Activated CD8-positive, alpha-beta memory T cell treated with anti-CD3 and anti-CD28 coated beads for 48 hours (primary cell): ENCODE measurements at regions not wholly inside any gene's neighbourhood (a gene's known extent, or its start where the extent isn't known, plus 50 kb on each side); places are given as distances from the start of the nearest gene placed in this dataset.

Experiments
- DNase-seq, 3 experiments: peaks; one replicate each; pipeline ENCODE4 v3.0.0-alpha.2; 2020; ENCODE audit warnings: low read depth in 2 of 3, low spot score in 2 of 3

GRCh38 chr1:213921311-213921710 is 66.5 kb upstream of the PROX1 start:
- DNase-seq = no peak

- no peak for DNase-seq
Observed at GRCh38 chr1:213921712-213922111, 66.1 kb upstream of the PROX1 start.

DNA sequence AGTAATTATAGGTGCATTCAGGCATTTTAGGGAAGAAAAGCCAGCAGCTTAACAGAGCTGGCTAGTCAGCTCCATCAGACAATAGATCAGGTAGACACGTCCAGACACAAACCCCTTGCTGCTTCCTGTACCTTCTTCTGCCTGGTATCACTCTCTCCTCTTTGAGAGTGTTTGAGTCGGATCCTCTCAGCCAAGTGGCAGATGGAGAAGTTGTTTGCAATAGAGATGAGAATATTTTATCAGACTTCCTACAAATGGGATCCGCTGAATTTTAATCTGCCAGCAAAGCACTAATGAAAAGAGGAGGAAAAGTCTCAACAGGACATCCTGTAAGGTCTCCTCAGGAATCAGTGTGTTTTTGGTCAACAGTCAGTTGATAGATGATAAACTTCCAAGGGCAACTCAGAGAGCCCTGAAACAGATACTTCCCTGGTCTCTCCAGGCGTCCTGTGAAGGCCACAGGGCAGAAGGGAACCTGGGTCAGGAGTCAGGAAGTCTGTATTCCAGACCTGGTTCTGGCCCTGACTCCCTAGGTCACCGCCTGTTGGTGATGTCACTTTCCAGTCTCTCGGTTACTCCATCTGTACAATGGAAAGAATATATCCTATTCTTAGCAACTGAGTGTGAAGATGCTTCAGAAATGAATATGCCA is 62.1 kb upstream of the PROX1 start:
- DNase-seq = no peak

DNA sequence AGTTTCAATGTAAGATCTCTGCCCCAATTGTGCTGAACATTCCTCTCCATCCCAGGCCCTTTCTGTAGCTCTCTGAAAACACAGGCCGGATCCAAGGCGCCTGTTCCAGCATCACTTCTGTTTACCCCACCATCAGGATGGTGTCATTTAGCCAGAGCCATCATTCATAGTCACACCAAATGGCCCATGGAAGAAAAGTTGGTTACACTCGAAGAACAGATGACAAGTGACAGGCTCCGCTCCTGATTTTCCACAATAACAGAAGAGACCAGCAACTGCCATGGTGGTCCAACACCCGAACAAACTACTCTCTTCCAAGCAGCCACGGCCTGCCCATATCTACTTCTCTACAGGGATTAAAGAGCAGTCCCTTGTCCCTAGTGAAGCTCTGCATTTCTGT is 59.9 kb upstream of the PROX1 start:
- DNase-seq = no peak

DNA sequence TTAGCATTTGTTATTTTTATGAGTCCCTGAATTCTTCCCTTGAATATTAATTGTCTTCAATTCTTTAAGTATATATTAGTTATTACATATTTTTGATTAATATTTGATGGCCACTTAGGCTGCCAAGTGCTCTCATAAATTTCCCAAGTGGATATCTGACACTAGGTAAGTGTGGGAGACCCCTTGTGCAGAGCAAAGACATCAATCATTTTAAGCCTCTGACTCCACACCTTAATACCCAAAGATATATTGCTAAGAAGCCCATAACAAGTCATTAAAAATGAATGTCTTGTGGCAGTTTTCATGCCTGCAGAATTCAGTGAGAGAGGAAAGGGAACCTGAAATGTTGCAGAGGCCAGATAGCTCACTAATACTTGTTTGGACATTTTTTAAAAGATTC is 58.4 kb upstream of the PROX1 start:
- DNase-seq = no peak

- DNase-seq = no peak
Observed at GRCh38 chr1:213931836-213932235, 55.9 kb upstream of the PROX1 start.

DNA sequence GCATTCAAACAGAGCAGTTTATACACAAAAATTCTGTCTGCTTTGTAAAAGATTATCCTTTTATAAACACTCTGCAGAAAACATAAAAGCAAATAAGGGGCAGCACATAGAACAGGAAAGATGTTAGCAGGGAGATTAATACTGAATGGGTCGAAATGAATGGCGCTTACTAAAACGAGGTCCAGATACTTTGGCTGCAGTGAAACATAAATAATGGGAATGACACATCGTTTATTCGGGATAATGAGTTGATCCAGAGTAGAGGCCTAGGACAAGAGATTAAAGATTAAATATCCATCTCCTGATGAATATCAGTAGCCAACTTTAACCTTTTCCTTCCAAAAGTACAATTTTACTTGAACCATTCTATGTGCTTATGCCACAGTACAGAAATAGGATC is 54.4 kb upstream of the PROX1 start:
- no peak for DNase-seq

DNA sequence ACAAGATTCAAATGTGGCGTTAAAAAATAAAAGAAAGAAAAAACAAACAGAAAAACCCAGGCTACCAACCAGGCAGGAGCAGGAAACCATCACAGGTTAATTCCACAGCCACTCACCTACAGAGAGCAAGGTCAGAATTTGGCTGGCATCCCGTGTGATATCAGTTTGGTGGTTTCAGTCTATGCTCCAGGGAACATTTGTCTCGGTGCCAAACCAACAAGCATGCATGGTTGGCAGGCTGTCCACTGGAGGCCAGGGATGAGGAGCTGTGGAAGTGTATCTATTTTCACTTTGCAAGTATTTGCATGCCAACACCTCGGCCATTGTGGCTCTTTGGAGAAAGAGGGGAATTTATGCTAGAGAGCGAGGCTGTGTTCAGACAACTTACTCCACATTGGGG is 53.1 kb upstream of the PROX1 start:
- no peak for DNase-seq

- DNase-seq = no peak
Observed at GRCh38 chr1:213936571-213936970, 51.2 kb upstream of the PROX1 start.
